Left ventricle myocardium inferior (tissue), 1 donor: ENCODE measurements at regions not wholly inside any gene's neighbourhood (a gene's known extent, or its start where the extent isn't known, plus 50 kb on each side); places are given as distances from the start of the nearest gene placed in this dataset.

Experiments used
- DNase-seq: peaks from one replicate; pipeline ENCODE4 v3.0.0-alpha.2; 2020
- H3K27ac ChIP-seq: fragments of 200-600 bp; replicated peaks from 2 replicates; pipeline ENCODE4 v1.8.0; 2021
- H3K27me3 ChIP-seq: fragments of 200-600 bp; 2 replicates; pipeline ENCODE4 v1.8.0; 2021; ENCODE audit warnings: low read depth
- H3K36me3 ChIP-seq: fragments of 200-600 bp; 2 replicates; pipeline ENCODE4 v1.8.0; 2021
- H3K4me1 ChIP-seq: fragments of 200-600 bp; 2 replicates; pipeline ENCODE4 v1.8.0; 2021
- H3K4me3 ChIP-seq: fragments of 200-600 bp; 2 replicates; pipeline ENCODE4 v1.8.0; 2021; ENCODE audit warnings: mild to moderate bottlenecking, moderate library complexity
- H3K9me3 ChIP-seq: fragments of 200-600 bp; replicated peaks from 2 replicates; pipeline ENCODE4 v1.8.0; 2021
- CTCF ChIP-seq: fragments of 200-600 bp; IDR thresholded peaks from 2 replicates; pipeline ENCODE4 v1.8.0; 2021; ENCODE audit warnings: antibody characterized with exemption, mild to moderate bottlenecking, borderline replicate concordance
- intact Hi-C: fragments of 100-400 bp; cut with micrococcal nuclease; formaldehyde crosslinking; loops from one replicate; pipeline ENCODE4 v1.11.0; 2022
- donor health status: DM: no; HTN: yes; CAD: no; lungs with severe emphysema.

GRCh38 chr4:46441136-46441859, 51.4 kb upstream of the GABRA2 start:
- DNase-seq: no peak
- no peaks in the 10 kb centered on the region for H3K27me3 ChIP-seq
- no peak overlapping the region for H3K4me3 ChIP-seq
- intact Hi-C loops: no loop called here
- TF ChIP-seq CTCF: no peak
- H3K4me1 ChIP-seq: no peaks in the 10 kb centered on the region
- no peak overlapping the region for H3K27ac ChIP-seq
- H3K9me3 ChIP-seq: peaks cover 30% of the 10 kb centered on the region
- no peaks in the 10 kb centered on the region for H3K36me3 ChIP-seq
